ENCODE measurements at regions not wholly inside any gene's neighbourhood (a gene's known extent, or its start where the extent isn't known, plus 50 kb on each side); places are given as distances from the start of the nearest gene placed in this dataset.

- no peak for TF ChIP-seq MAX (IDR thresholded peaks at IDR 0.05)
- TF ChIP-seq JUND (IDR thresholded peaks at IDR 0.05; ENCODE audit: low read length): no peak
- no peak for TF ChIP-seq POLR2AphosphoS5 (IDR thresholded peaks at IDR 0.05; ENCODE audit: low read depth, low read length)
- no peak for TF ChIP-seq GABPA (IDR thresholded peaks at IDR 0.05; ENCODE audit: borderline replicate concordance, insufficient read depth, low read length)
- TF ChIP-seq CTCF (IDR thresholded peaks at IDR 0.05; ENCODE audit: control extremely low read depth in 1 of 3, insufficient read depth in 1 of 3, low read depth in 1 of 3, low read length in 3 of 3): no peak
- no peak for TF ChIP-seq EP300 (IDR thresholded peaks at IDR 0.05; ENCODE audit: borderline replicate concordance in 1 of 2, low read depth in 2 of 2, low read length in 2 of 2)
- no peak for TF ChIP-seq RBBP5 (IDR thresholded peaks at IDR 0.05; ENCODE audit: borderline replicate concordance, low read depth, low read length)
- no peak for TF ChIP-seq ATF3 (IDR thresholded peaks at IDR 0.05; ENCODE audit: insufficient read depth, low read depth, low read length)
- no peak for TF ChIP-seq NRF1 (IDR thresholded peaks at IDR 0.05; ENCODE audit: low read depth, low read length)
- no peak for TF ChIP-seq RXRA (IDR thresholded peaks at IDR 0.05; ENCODE audit: insufficient read depth, low read depth, low read length)
- TF ChIP-seq HDAC6 (IDR thresholded peaks at IDR 0.05; ENCODE audit: low read depth, low read length): no peak
- TF ChIP-seq JUN (IDR thresholded peaks at IDR 0.05; ENCODE audit: low read depth, low read length): no peak
- TF ChIP-seq RAD21 (IDR thresholded peaks at IDR 0.05 in 1 of 2, conservative IDR thresholded peaks at IDR 0.05 in 1 of 2; ENCODE audit: low read depth in 2 of 2, low read length in 2 of 2): no peak
Measured at GRCh38 chr12:110995615-110996014, 75.2 kb upstream of the MYL2 start.
